Fibroblast of skin of left quadriceps (primary cell): ENCODE measurements at regions not wholly inside any gene's neighbourhood (a gene's known extent, or its start where the extent isn't known, plus 50 kb on each side); places are given as distances from the start of the nearest gene placed in this dataset.
"Not testable (repeated sequence)": the region's sequence is repeated elsewhere in the genome, so short reads cannot be mapped to it uniquely, and the experiment has no call there.

Source experiments
- DNase-seq, 2 experiments: peaks; one replicate each; pipeline ENCODE4 v3.0.0-alpha.2; 2013; ENCODE audit warnings: low read depth in 2 of 2

DNA sequence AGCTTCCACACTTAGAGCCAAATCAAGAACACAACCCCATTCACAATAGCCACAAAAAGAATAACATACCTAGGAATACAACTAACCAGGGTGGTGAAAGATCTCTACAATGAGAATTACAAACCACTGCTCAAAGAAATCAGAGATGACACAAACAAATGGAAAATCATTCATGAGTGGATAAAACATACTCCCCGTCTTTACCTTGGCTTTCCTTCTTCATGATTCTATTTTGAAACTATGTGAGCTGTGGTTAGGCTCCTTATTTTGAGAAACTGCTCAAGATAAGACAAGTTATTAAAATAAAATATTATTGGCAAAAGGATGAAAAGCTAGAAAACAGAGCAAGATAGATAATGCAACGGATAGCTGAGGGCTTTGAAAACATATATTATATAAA is 598.1 kb upstream of the FAT1 start:
- peak in 1 of 2 experiments; percentile 6 for DNase-seq

DNA sequence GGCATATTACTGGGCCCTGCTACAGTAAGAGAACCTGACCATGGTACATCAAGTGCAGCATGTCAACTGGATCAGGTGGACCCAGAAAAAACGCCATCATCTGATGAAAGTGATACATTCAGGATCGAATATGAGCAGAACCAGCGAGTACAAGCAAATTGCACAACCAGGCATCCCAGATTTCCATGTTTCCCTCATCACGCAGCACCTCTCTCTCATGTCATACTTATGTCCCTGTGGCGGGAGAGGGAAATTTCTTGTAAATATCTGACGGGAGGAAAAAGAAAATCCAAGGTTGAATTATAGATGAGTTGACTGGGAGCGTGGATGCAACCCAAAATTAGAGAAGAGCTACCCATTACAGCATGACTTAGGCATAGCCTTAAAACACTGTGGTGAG is 608.5 kb upstream of the FAT1 start:
- DNase-seq = no peak

DNA sequence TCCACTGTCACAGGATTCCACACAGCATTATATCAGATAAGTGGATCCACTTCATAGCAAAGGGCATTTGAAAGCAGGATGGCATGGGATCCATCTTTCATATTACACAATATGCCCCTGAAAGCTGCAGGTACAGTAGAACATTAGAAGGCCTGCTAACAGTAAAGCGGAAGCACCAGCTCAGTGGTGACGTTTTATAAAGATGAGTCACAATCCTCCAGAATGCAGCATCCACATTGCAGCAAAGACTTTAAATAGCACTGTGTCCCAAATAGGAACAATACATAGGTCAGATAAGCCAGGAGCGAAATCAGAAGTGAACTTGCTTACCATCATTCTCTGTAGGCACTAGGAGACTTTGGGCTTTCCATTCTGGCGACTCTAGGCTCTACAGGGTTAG is 609.5 kb upstream of the FAT1 start:
- no peak for DNase-seq

DNA sequence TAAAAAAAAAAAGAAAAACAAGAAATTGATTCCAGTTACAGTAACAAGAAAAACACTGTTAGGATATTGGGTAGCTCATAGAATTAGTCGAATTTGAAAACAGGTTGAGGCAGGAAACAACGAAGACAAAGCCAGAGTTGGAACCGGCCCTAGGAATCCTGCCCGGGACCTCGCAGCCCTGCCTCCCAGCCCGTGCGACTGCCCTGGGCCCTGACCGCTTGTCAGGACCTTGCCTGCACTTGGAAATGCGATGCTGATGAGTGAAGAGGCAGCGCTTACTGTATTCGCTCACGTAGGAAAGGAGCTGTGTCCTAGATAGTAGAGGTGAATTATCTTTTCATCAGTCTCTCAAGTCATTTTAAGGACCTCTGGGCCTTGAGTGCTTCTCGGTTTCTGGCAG is 611.7 kb upstream of the FAT1 start:
- DNase-seq = no peak

DNA sequence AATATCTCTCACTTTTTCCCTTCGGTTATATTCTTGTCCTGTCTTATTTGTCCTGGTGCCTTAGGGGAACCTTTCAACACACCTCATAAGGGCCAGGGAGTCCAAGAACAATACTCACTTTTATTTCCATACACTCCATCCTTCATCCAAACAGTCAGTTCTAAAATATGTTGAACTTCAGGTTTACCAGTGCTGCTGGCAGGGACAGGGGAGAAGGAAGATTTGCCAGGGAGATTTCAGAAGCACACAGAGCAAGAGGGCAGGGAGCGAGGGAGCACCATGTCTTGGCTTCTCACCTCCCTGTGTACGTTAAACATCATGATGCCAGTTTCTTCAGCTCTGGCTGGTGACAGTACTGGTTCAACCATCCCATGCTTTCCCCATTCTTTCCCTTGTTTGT is 631.1 kb upstream of the FAT1 start:
- no peak for DNase-seq

DNA sequence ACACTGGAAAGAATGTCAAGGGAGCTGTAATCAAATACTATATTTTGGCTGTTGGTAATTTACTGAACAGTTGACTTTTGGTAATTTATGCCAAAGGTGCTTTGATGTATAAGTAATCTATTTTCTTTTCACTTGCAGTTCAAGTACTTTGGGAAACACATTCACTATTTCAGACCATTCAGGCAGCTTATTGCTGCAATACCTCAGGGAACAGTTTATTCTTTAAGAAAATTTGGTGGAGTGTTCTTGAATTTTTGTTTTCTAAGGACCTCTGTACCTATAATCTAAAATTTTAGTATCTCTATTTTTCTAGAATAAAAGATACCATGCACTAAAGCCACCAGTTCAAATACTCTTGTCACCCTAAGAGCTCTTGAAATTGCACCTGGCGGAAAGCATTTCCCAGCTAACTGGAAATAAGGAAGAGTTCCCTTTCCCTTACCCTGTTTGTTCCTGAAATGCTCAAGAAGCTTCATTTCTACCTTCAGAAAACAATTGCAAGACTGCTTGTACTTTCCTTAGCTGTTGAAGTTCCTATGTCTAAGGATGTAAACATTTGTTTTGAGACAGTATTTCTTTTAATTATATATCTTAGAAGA is 633.5 kb upstream of the FAT1 start:
- no peak for DNase-seq

DNA sequence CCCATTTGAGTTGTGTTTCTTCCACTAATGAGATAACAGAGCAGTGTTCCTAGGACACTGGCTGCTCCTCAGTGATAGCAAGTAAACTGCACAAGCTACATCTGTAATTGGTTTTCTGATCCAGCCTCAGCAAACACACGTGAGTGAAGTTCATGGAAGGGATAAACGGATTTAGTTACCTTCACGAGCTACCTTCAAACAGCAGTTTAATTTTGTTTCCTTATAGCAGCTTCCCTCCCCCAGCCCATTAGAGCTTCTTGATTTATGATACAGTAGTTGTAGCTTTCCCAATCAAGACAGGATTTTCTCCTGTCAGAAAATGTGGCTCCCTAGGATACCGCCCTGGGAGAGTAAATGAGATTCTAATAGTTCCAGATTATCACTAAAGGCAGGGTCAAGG is 634.2 kb upstream of the FAT1 start:
- DNase-seq = no peak

DNA sequence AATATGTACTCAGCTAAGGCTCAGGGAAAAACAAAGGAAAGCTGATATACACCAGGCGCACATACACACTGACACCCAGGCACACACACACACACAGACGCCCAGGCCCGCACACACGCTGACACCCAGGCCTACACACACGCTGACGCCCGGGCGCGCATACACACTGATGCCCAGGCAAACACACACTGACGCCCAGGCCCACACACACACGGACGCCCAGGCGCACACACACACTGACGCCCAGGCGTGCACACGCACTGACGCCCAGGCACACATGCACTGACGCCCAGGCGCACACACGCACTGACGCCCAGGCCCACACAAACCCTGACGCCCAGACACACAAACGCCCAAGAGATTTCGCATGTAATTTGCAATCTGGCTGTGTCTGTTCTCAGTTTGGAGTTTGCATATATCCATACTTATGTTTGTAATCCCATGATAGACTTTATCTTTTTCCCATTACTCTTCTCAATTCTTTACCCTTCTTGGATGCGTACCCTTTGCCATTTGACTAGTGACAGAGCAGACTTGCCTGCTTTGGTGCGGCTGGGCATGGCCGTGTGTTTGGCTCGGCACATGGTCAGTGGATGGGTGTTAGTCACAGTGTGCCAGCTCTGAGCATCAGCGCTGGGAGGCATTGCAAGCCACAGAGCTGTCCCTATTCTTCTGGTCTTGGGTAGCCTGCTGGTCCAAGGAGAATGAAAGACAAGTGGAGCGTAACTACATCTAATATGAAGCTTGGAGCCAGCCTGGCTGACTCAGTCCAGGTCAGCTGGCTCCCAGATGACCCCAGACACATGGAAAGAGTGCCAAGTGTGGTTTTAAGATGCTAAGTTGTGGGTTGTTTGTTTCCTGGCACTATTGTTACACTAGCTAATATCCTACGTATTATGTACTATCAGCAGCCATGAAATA is 632.4 kb upstream of the ZFP42 start:
- DNase-seq = no peak

DNA sequence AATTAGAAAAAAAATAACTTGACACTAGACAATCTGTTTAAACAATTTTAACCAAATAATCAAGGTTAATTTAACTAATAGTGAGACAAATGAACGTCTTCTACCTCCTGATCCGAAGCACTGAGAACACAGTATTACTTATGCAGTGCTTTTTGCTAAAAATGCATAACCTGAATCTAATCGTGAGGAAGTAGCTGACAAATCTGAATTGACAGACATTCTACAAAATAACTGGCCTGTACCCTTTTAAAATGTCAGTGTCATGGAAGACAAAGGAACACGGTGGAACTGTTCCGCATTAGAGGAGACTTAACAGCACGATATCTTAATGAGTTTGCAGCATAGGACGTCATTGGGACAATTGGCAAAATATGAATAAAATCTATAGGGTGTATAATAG is 631.2 kb upstream of the ZFP42 start:
- no peak for DNase-seq

DNA sequence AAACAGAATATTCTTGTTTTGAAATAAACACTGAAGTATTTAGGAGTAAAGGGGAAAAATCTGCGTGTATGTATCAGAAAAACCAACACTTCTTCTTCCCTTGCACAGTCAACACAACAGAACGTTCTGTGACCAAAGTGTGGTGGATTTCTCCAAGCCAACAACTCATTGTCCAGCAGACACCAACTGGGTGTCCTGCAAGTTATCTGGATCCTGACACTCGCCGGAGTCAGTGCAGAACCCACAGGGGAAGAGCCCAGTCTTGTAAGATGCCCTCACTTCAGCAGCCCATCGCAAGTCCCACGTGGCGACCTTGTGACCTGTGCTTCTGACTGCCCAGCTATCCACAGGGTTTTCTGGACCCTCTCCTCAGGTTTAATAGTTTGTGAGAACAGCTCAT is 630.7 kb upstream of the ZFP42 start:
- no peak for DNase-seq

DNA sequence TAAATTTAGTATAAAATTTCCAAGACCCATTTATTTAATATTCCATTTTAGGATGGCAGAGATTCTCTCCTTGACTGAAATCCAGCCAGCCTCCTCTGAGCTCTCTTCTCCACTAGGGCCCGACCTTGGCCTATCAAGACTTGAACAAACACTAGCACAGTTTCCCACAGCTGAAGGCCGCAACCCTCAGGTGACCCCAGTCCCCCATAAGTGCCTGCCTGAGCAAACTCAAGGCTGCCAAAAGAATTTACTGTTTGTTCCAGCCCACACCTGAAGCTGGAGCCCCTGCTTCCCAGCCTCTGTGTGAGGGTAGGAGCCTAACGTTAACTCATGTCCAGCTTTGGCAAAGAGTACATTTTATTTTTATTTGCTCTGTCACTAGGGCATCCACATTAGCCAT is 629.0 kb upstream of the ZFP42 start:
- DNase-seq = no peak

DNA sequence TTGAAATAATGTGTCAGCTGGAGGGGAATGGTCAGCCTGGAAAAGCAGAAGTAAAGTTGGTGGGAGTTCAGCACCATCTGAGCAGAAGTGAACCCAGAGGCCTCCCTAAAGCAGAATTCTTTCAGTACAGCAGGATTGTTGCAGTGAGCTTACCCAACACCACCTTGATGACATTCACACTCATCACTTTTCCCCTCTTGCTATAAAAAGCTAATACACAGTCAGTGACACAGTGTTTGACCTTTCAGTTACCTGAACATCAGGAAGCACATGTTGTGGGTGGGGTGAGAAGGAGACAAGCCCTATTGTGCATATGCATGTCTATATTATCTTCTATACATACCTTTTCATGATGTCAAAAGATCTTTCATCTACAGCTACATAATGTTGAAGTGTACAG is 624.7 kb upstream of the ZFP42 start:
- DNase-seq = no peak

DNA sequence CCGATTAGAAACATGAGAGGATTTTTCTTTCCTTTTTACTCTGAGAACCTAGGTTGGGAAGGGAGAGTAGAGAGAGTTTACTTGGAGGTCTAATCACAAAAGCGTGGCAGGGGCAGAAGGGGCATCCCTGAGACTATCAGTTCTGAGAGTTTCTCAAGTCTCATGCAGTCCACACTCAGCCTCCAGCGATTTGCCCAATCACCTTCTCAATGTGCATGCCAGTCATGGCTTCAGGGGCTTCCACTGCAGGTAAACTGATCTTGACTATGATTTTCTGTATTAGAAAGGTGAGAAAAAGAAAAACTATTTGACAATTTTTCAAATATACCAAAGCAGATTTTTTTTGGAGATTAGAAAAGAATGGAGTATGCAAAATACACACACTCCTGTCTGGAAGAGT is 617.1 kb upstream of the ZFP42 start:
- DNase-seq = no peak

DNA sequence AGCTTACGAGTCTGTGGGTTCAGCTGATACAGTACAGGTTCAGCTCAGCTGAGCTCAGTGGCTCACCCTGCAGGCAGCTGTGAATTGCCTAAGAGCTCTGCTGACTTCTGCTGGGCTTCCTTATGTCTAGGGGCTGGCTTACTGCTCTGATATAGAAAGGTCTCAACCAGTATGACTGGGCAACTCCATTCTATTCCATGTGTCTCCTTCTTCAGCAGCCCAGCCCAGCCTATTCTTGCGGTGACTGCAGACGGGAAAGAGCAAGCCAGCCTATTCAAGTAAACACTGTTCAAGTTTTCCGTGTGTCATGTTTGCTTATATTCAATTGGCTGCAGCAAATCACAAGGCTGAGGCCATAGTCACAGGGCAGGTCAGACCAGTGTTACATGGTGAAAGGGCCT is 615.4 kb upstream of the ZFP42 start:
- no peak for DNase-seq

DNA sequence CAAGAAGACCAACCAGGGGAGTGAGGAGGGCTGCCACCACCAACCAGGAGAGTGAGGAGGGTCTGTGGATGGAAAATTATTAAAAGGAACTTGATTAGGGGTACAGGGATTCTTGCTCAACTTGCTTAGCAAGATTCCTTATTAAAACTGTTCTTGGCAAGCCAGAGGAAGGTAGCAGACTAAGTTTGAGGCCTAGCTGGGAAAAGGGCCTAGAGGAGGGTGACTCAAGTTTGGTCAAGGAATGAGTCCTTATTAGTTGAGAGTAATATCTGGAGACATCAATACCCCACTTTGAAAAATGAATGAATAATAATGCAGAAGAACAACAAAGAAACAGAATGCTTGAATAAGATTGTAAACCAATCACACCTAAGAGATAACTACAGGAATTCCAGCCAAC is 612.4 kb upstream of the ZFP42 start:
- no peak for DNase-seq

DNA sequence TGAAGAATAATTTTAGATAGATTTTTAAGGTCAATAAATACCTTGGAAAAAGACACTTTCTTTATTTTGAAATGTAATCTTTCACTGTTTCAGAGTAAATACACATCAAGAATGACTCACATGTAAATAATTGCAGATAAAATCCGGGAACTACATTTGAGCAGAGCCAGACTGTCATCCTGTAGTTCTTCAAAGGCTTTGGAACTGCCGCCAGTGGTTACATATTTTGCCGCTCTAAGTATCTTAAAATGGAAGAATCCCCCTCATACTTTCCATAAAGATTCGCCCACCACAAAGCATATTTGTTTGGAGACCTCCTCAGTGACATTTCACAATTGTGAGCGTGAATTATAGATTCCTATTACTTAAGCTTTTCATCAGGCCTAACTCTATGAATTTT is 607.8 kb upstream of the ZFP42 start:
- DNase-seq = peak in 1 of 2 experiments; percentile 27

DNA sequence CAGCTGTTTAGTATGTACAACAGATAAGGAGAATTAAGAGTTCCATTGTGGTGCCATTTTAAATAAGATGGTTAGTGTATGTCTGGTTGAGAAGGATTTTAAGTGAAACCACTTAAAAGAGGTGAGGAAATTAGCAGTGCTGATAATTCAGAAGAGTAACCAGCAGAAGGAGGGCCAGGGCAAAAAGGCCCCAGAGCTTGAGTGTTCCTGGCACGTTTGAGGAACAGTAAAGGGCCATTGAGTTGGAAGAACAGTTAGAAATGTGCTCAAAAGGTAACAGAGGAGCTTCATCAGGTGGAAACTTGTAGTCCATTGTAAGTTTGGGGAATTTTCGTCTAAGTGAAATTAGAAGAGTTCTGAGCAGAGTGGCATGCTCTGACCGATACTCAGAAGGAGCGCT is 606.2 kb upstream of the ZFP42 start:
- DNase-seq = no peak

DNA sequence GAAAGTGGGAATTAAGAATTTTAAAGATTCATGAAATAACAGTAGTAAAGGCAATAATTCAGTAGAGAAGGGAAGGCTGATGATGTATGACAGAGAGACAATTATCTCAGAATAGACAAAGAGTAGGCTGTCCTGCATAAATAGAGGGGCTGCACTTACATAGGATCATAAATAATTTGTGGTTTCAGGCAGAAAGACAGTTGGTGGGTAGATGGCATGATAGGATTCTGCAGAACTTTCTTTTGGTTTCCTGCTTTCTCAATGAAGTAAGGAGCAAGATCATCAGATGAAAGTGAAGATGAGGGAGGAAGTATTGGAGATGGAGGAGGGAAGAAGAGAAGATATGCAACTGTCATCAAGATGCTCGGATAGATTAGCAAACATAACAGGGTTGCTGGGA is 604.9 kb upstream of the ZFP42 start:
- DNase-seq = peak; percentile 24 to 32

DNA sequence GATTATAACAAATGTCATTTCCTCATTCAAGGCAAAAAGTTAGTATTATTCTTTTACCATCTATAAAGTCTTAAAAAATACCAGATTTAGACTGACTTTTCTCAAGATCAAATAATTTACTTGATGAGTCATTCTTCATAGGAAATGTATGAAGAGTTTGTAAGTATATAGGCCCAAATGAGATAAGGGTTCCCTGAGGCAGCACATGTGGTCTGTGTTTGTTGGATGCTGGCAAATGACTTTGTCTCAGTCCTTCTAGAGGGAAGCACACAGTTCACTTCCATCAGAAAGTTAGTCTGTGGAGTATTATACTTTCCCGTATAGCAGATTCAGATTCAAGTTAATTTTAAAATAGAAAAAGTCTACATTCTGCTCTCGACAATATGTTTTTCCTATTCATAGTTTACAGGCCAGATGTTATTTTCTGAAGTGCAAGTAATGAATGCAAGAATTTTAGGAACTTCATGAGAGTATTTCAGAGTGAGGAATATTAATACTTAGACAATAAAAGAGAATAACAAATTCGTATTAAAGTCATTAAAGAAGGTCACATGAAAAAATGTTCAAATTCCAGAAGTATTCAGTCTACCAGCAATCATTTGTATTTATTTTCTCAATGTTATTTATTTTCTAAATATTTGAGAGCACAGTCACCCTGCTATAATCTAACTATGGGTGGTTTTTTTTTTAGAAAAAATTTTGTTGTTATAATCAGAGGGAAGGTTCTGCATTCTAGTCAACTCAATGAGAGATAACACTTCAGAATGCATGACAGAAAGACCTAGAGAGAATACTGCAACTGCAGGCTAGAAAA is 601.8 kb upstream of the ZFP42 start:
- no peak for DNase-seq

DNA sequence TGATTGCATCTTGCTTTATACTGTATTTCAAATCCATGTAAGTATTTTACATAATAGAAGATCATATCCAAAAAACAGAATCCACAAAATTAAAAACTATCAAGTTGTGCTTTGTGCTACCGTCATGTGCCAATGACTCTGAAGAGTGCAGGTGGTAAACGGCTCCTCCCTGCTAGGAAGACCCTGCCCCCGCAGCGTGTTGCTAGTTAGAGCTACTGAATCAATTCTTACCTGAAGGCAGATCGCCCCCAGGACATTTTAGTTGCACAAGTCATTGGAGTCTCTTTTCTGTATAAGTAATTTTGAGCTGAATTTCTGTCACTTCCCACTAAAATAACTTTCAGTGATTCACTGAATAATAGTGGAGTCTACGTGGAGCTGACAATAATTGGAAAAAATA is 599.5 kb upstream of the ZFP42 start:
- no peak for DNase-seq

DNA sequence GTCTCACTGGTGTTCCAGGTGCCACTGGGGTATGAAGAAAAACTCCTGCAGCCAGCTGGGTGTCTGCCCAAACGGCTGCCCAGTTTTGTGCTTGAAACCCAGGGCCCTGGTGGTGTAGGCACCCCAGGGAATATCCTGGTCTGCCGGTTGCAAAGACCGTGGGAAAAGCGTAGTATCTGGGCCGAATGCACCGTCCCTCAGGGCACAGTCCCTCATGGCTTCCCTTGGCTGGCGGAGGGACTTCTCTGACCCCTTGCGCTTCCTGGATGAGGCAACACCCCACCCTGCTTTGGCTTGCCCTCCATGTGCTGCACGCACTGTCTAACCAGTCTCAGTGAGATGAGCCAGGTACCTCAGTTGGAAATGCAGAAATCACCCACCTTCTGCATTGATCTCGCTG is 587.1 kb upstream of the ZFP42 start:
- DNase-seq = not testable (repeated sequence)

DNA sequence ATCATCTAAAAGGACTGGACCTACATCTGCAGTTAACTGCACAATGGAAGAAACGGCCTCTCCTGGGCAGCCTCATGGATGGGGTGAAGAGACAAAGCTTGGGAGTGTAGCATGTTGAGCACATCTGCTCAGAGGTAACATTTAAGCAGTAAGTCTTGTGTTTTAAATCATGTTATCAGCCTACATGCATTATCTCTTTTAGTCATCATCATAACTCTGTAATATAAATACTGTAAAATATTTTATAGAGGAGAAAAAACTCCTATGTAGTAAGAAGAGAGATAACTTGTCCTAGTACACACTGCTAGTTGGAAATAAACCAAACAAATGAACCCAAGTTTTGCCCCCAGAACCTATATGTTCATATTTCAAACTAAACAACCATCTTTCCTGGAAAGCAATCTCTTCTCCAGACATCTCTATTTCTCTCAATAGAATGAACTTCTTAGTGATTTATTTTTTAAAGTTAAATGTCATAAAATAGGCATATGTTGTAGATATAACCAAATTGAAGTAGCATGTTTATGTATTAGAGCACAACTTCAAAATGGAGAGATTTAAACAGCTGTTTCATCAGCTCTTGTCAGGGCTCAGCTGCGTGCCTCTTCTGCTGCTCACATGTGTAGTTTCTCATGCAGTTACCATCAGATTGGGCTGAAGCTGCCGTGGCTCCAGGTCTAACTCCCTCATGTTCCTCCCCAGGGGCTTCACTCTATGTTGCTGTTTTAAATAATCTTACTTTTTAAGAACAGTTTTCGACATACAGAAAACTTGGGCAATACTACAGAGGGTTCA is 581.8 kb upstream of the ZFP42 start:
- DNase-seq = no peak
